SH-SY5Y (cell line): ENCODE measurements at regions not wholly inside any gene's neighbourhood (a gene's known extent, or its start where the extent isn't known, plus 50 kb on each side); places are given as distances from the start of the nearest gene placed in this dataset.

Source experiments
- GATA2 ChIP-seq: IDR thresholded peaks from 2 replicates; pipeline ENCODE4 v1.6.1; 2011; ENCODE audit warnings: mild to moderate bottlenecking, low read depth, low read length
- GATA3 ChIP-seq: IDR thresholded peaks from 2 replicates; pipeline ENCODE4 v1.6.1; 2011; ENCODE audit warnings: low read depth, mild to moderate bottlenecking, low read length, moderate library complexity

GRCh38 chr10:112027731-112028280, 155.8 kb downstream of the GPAM start:
- no peak for TF ChIP-seq GATA2
- TF ChIP-seq GATA3 = no peak
